ENCODE measurements at regions not wholly inside any gene's neighbourhood (a gene's known extent, or its start where the extent isn't known, plus 50 kb on each side); places are given as distances from the start of the nearest gene placed in this dataset.

GRCh38 chr2:88841224-88841929 is 149.9 kb downstream of the RPIA start:
- intact Hi-C loops (cut with DNase I) = no loop called here
- ATAC-seq (no peak), DNase-seq (no peak)
- Histone ChIP-seq H3K4me1 (peaks cover 0 to 20% (median 0%) of the 10 kb centered on the region in 9 donors), H3K9me3 (no peaks in the 10 kb centered on the region), H3K27me3 (peaks cover 0 to 4% (median 0%) of the 10 kb centered on the region in 7 donors), H3K36me3 (no peaks in the 10 kb centered on the region), H3K27ac (no peak overlapping the region), H3K4me3 (no peak overlapping the region)
- 90 to 93% methylated on average over 8 of the region's 8 CpGs for WGBS, 2 donors
- TF ChIP-seq, protein P1, sequence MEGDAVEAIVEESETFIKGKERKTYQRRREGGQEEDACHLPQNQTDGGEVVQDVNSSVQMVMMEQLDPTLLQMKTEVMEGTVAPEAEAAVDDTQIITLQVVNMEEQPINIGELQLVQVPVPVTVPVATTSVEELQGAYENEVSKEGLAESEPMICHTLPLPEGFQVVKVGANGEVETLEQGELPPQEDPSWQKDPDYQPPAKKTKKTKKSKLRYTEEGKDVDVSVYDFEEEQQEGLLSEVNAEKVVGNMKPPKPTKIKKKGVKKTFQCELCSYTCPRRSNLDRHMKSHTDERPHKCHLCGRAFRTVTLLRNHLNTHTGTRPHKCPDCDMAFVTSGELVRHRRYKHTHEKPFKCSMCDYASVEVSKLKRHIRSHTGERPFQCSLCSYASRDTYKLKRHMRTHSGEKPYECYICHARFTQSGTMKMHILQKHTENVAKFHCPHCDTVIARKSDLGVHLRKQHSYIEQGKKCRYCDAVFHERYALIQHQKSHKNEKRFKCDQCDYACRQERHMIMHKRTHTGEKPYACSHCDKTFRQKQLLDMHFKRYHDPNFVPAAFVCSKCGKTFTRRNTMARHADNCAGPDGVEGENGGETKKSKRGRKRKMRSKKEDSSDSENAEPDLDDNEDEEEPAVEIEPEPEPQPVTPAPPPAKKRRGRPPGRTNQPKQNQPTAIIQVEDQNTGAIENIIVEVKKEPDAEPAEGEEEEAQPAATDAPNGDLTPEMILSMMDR (IDR thresholded peaks at IDR 0.05) = no peak

DNA sequence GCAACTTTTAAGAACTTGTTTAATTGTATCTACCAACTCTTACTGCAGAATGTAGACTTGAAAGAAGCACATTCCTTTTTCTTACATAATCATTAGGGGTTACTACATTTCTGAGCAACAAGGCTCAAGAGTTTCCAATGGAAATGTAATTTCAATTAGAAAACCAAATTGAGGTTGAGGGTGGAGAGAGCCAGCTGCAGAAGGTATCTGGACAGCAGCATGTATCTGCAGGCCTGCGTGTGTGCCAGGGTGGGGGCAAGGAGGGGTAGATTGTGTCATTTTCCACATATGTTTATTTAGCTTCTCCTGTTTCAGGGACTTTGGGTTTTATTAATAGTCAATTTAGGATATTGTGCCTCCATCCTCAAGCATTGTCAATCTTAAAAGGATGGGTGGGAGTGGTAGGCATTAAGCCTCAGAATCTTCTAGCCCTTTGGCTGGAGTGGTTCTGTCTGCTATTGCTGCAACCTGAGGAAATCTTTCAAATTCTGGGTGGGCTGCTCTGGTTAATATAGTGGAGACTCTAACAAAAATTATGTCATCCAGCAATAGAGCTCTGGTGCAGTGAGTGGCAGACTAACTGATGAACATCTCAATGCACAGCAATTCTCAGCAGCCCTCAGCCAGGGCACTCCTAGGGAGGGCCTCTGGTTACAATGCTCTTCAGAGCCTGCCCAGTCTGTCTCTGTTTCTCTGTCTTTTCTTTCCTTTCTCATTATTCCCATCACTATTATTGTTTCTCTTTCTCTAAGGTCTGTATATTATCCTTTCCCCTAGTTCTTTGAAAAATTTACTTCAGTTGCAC is 151.4 kb downstream of the RPIA start:
- H3K36me3 ChIP-seq = no peaks in the 10 kb centered on the region
- WGBS, 2 donors = 76 to 91% methylated on average over 1 of the region's 1 CpG
- intact Hi-C loops (cut with DNase I) = no loop called here
- H3K27me3 ChIP-seq = peaks cover 0 to 6% (median 0%) of the 10 kb centered on the region in 7 donors
- TF ChIP-seq, protein P1 (IDR thresholded peaks at IDR 0.05) = no peak
- H3K27ac ChIP-seq = no peak overlapping the region
- peaks cover 0 to 13% (median 0%) of the 10 kb centered on the region in 9 donors for H3K4me1 ChIP-seq
- DNase-seq (no peak), ATAC-seq (no peak)
- no peaks in the 10 kb centered on the region for H3K9me3 ChIP-seq
- H3K4me3 ChIP-seq = no peak overlapping the region

- Histone ChIP-seq H3K4me1 (peaks cover 0 to 6% (median 0%) of the 10 kb centered on the region in 9 donors), H3K36me3 (no peaks in the 10 kb centered on the region), H3K27me3 (peaks cover 0 to 6% (median 0%) of the 10 kb centered on the region in 7 donors), H3K9me3 (no peaks in the 10 kb centered on the region), H3K4me3 (no peak overlapping the region), H3K27ac (no peak overlapping the region)
- DNase-seq = no peak
- TF ChIP-seq, protein P1 (IDR thresholded peaks at IDR 0.05) = no peak
- intact Hi-C loops (cut with DNase I) = no loop called here
- ATAC-seq = no peak
- 75 to 80% methylated on average over 2 of the region's 2 CpGs for WGBS, 2 donors
Observed at GRCh38 chr2:88843651-88844050, 152.2 kb downstream of the RPIA start.

DNA sequence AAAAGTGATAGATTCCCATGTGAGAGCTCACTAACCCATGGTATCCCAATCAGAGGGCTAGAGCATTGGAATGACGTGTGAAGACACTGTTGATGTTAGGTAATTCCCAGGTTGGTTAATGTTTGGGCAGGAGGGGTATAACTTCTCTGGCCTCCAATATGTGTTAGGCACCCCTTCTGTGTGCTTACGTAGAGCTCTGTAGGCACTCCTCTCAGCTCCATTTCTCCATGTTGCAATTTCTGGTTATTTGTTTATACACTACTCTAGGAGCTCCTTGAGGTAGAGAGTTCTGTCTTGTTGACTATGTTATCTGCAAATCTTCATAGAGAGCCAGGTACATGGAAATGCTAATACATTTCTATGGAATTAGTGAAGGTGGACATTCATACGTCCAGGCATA is 153.5 kb downstream of the RPIA start:
- 88 to 91% methylated on average over 3 of the region's 3 CpGs for WGBS, 2 donors
- Histone ChIP-seq H3K4me1 (no peaks in the 10 kb centered on the region), H3K27ac (no peak overlapping the region), H3K27me3 (peaks cover 0 to 12% (median 0%) of the 10 kb centered on the region in 7 donors), H3K9me3 (no peaks in the 10 kb centered on the region), H3K4me3 (no peak overlapping the region), H3K36me3 (no peaks in the 10 kb centered on the region)
- ATAC-seq = no peak
- no peak for DNase-seq
- intact Hi-C loops (cut with DNase I) = no loop called here
- TF ChIP-seq, protein P1 (IDR thresholded peaks at IDR 0.05) = no peak
